ENCODE measurements at regions not wholly inside any gene's neighbourhood (a gene's known extent, or its start where the extent isn't known, plus 50 kb on each side); places are given as distances from the start of the nearest gene placed in this dataset.

- Histone ChIP-seq H3K4ac (replicated peaks; ENCODE audit: insufficient read length, low read depth, low read length) (no peak overlapping the region), H2BK120ac (replicated peaks; ENCODE audit: low read depth, low read length) (no peak overlapping the region), H3K36me3 (ENCODE audit: control insufficient read depth in 2 of 4, insufficient read depth in 4 of 4, low read length in 3 of 4) (no peaks in the 10 kb centered on the region), H3K23ac (ENCODE audit: insufficient read length) (no peak overlapping the region), H4K8ac (ENCODE audit: extremely low read depth, insufficient read depth, low read length) (no peak overlapping the region), H3K23me2 (ENCODE audit: low read depth, low read length) (no peaks in the 10 kb centered on the region), H3K27me3 (replicated peaks in 1 of 4; ENCODE audit: control insufficient read depth in 3 of 4, extremely low read depth in 1 of 4, insufficient read depth in 3 of 4, low read length in 3 of 4) (no peaks in the 10 kb centered on the region), H3K14ac (ENCODE audit: insufficient read length) (no peak overlapping the region), H3K18ac (ENCODE audit: extremely low read depth, low read length) (no peak overlapping the region), H3K9me3 (ENCODE audit: insufficient read depth in 2 of 2, low read depth in 1 of 2, low read length in 1 of 2) (no peaks in the 10 kb centered on the region), H2BK5ac (ENCODE audit: low read depth, low read length) (no peak overlapping the region), H4K5ac (ENCODE audit: insufficient read length, low read depth, low read length) (no peak overlapping the region), H2AK5ac (ENCODE audit: low read depth, low read length) (no peak overlapping the region), H3K4me2 (ENCODE audit: insufficient read depth in 1 of 2, low read depth in 2 of 2, low read length in 2 of 2) (no peak overlapping the region), H2BK15ac (ENCODE audit: low read length) (no peak overlapping the region), H3K27ac (ENCODE audit: low read depth, low read length) (no peak overlapping the region), H2BK12ac (ENCODE audit: low read depth, low read length) (no peak overlapping the region), H3K79me2 (ENCODE audit: control insufficient read depth in 1 of 2, insufficient read depth in 2 of 2, low read length in 2 of 2) (no peaks in the 10 kb centered on the region), H3K79me1 (ENCODE audit: low read depth, low read length) (no peaks in the 10 kb centered on the region), H3K56ac (replicated peaks; ENCODE audit: insufficient read length, low read depth, low read length) (no peak overlapping the region), H3K4me3 (ENCODE audit: extremely low read depth in 1 of 4, insufficient read depth in 2 of 4, low read depth in 3 of 4, low read length in 4 of 4) (no peak overlapping the region), H3K9ac (replicated peaks in 1 of 4; ENCODE audit: extremely low read depth in 1 of 4, low read depth in 3 of 4, low read length in 3 of 4) (no peak overlapping the region), H4K91ac (replicated peaks; ENCODE audit: insufficient read length, low read length) (no peak overlapping the region), H3K4me1 (replicated peaks in 1 of 4; ENCODE audit: control insufficient read depth in 3 of 4, insufficient read depth in 4 of 4, low read length in 3 of 4) (peaks cover under 1 to 7% (median under 1%) of the 10 kb centered on the region in 4 experiments; a peak in 5 of 7 replicates), H2BK20ac (ENCODE audit: low read length) (no peak overlapping the region), H2AFZ (ENCODE audit: low read length) (0 out of 2 replicates have a peak overlapping the region, but pooled peaks have one; percentile 20), H4K20me1 (replicated peaks in 1 of 2; ENCODE audit: control insufficient read depth in 1 of 2, insufficient read depth in 2 of 2, low read length in 2 of 2) (no peaks in the 10 kb centered on the region)
- TF ChIP-seq GTF2F1 (IDR thresholded peaks at IDR 0.05; ENCODE audit: borderline replicate concordance, low read depth, low read length) (no peak), CTBP2 (IDR thresholded peaks at IDR 0.05; ENCODE audit: borderline replicate concordance, insufficient read depth, insufficient read length, low read length) (no peak), CEBPB (IDR thresholded peaks at IDR 0.05; ENCODE audit: low read depth, low read length) (peak; percentile 69), BCL11A (IDR thresholded peaks at IDR 0.05; ENCODE audit: low read depth in 2 of 2, low read length in 2 of 2) (no peak)
- FAIRE-seq (no peak), DNase-seq (ENCODE audit: low read depth in 1 of 2, low spot score in 2 of 2) (no peak)
- POLR2A ChIA-PET (ENCODE audit: partially characterized antibody) = no interaction called here
- 53% methylated on average over 5 of the region's 5 CpGs; no CpG with 5 or more reads in 1 of the 2 experiments for WGBS, 2 experiments (ENCODE audit: extremely low coverage in 1 of 2, insufficient coverage in 1 of 2, insufficient read length in 1 of 2, insufficient replicate concordance in 2 of 2, low coverage in 1 of 2, low lambda C conversion rate in 2 of 2, missing lambda C conversion rate in 1 of 2)
- CTCF ChIA-PET (ENCODE audit: partially characterized antibody) = interaction anchor here (0.6 to 1.1 kb wide), 2 partner anchors 96 to 700 kb away, joined by 3 to 4 read pairs; no protein-coding TSS in a partner anchor
Measured at GRCh38 chr16:73166441-73166851, 118.5 kb upstream of the ZFHX3 start.

Data from H1 (cell line).